ENCODE measurements at regions not wholly inside any gene's neighbourhood (a gene's known extent, or its start where the extent isn't known, plus 50 kb on each side); places are given as distances from the start of the nearest gene placed in this dataset.

DNA sequence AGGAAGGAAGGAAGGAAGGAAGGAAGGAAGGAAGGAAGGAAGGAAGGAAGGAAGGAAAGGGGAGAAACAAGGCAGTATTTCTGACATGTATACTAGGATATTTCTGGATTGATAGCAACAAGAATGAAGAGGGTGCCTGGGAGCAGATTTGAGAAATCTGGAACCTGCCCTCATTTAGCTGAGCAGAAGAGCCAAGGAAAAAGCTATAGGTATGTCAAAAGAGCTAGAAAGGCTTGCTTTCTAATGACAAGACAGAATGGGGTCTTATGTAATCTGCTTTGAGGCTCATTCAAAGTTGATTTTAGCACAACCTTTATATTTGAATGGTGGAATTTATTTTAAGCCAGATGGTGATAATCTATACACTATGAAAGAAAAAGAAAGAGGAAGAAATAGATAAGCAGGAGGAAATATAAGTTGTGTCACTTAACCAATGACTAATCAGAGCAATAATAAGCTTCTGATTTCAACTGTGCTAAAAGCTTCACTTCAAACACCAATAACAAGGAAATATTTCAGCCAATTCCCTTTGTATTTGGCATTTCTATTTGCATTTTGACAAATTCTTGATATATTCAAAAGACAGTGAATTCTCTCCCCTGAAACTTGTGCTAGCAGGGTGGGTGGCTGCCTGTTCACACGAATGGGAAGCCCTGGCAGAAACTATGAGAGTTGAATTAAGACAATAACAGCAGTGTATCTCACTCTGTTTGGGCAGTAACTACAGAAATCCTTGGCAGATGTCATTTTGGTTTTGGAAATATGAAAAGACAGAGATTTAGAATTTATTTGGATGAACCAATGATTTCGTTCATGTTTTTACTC is 76.3 kb upstream of the FLRT2 start:
- 59 to 69% (median 59%) methylated on average over 2 of the region's 2 CpGs for WGBS, 3 donors
- intact Hi-C loops (cut with DNase I) = no loop called here
- no peak for DNase-seq
- TF ChIP-seq, protein P1, sequence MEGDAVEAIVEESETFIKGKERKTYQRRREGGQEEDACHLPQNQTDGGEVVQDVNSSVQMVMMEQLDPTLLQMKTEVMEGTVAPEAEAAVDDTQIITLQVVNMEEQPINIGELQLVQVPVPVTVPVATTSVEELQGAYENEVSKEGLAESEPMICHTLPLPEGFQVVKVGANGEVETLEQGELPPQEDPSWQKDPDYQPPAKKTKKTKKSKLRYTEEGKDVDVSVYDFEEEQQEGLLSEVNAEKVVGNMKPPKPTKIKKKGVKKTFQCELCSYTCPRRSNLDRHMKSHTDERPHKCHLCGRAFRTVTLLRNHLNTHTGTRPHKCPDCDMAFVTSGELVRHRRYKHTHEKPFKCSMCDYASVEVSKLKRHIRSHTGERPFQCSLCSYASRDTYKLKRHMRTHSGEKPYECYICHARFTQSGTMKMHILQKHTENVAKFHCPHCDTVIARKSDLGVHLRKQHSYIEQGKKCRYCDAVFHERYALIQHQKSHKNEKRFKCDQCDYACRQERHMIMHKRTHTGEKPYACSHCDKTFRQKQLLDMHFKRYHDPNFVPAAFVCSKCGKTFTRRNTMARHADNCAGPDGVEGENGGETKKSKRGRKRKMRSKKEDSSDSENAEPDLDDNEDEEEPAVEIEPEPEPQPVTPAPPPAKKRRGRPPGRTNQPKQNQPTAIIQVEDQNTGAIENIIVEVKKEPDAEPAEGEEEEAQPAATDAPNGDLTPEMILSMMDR (IDR thresholded peaks at IDR 0.05) = no peak
- no peak for TF ChIP-seq EP300 (IDR thresholded peaks at IDR 0.05)
- no peak for TF ChIP-seq POLR2A (IDR thresholded peaks at IDR 0.05)
- Histone ChIP-seq H3K9me3 (no peaks in the 10 kb centered on the region), H3K27me3 (no peaks in the 10 kb centered on the region), H3K4me1 (ENCODE audit: insufficient read depth) (no peaks in the 10 kb centered on the region), H3K27ac (no peak overlapping the region), H3K36me3 (no peaks in the 10 kb centered on the region), H3K4me3 (no peak overlapping the region)

DNA sequence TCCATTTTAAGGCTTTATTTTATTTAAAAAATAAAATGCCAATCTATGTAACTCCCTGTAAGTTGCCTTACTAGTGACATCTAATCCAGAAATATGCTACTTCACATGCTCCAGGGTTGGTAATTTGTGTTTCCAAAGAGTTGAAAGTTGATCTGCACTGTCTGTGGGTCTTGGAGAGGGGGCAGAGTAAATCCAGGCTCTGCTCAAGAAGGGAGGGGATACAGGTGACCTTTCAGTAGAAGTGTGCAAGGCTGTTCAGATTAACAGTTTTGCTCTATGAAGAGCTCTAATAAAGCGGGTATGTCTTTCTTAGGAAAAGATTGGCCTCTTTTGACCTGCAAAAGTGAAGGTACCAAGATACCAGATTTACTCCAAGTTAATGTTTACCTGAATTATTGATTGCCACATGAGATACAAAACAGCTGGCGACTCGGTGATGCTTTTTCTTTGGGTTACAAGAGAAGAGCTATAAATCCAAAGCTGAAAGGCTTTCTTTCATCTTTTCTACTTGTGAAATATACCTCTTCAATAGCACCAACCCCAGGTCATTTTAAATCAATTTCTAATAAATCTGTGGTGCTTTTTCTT is 75.6 kb upstream of the FLRT2 start:
- Histone ChIP-seq H3K4me3 (no peak overlapping the region), H3K9me3 (no peaks in the 10 kb centered on the region), H3K27ac (no peak overlapping the region), H3K27me3 (no peaks in the 10 kb centered on the region), H3K4me1 (ENCODE audit: insufficient read depth) (no peaks in the 10 kb centered on the region), H3K36me3 (no peaks in the 10 kb centered on the region)
- DNase-seq = no peak
- TF ChIP-seq EP300 (IDR thresholded peaks at IDR 0.05) (no peak), POLR2A (IDR thresholded peaks at IDR 0.05) (no peak)
- TF ChIP-seq, protein P1 (IDR thresholded peaks at IDR 0.05) = no peak
- intact Hi-C loops (cut with DNase I) = no loop called here
- 91 to 97% (median 94%) methylated on average over 3 of the region's 3 CpGs for WGBS, 3 donors

DNA sequence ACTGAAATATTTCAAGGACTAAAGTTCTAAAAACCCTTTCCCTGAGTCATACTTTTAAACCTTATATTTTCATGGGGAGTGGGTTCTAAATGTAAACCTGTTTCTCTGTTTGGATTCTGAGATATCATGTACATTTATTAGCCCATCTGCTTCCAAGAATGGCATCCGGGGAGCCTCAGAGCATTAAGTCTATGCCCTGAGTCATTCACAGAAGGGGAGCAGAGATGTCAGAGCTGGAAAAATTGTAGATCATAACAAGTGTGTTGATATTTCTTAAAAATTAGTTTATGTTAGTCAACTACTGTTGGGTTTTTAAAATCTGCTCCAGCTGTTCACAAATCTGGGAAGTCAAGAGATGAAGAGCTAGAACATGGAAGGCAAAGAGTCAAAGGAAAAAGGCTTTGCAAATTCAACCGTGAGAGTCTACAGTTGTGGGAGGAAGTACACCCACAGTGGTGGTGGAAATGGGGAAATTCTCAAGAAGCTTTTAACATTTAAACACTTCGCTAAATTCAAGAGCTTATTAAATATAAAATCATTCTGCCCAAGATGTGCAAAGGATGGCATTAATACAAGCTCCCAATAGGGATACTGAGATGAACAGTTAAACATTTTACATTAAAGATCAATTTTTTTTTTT is 70.5 kb upstream of the FLRT2 start:
- H3K36me3 ChIP-seq = no peaks in the 10 kb centered on the region
- no peak for DNase-seq
- intact Hi-C loops (cut with DNase I) = no loop called here
- H3K9me3 ChIP-seq = no peaks in the 10 kb centered on the region
- H3K4me1 ChIP-seq (ENCODE audit: insufficient read depth) = no peaks in the 10 kb centered on the region
- WGBS, 3 donors = 54 to 66% (median 62%) methylated on average over 3 of the region's 3 CpGs
- no peak for TF ChIP-seq POLR2A (IDR thresholded peaks at IDR 0.05)
- TF ChIP-seq EP300 (IDR thresholded peaks at IDR 0.05) = no peak
- TF ChIP-seq, protein P1 (IDR thresholded peaks at IDR 0.05) = no peak
- H3K27ac ChIP-seq = no peak overlapping the region
- H3K4me3 ChIP-seq = no peak overlapping the region
- H3K27me3 ChIP-seq = no peaks in the 10 kb centered on the region

DNA sequence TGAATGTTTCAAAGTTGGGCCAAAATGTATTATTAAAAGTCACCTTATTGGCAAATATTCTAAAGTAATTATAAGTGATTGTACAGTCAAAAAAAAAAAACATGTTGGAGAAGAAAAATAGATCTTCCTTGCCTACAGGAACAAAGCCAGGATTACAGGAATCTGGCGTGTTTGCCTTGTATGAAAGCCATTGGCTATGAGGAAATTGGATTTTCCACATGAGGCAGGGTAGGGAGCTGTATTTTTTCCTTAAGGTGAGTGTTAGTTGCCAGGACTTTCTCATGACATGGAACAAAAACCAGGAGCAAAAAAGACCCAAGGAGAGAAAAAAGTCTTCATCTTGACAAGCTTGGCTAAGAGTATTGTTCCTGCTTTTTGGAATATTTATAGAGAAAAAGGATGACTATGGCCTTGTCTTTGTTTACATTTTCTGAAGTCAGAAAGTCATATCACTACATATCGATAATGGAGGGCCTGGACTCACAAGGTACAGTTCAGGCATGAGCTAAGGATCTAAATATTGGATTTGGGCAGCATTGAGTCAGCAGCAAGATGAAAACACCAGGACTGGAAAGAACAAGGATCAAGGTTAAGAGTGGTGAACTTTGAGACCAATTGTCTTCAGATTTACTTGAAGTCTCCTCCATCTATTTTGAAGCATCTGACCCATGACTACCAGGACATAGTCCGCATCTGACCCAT is 68.4 kb upstream of the FLRT2 start:
- H3K9me3 ChIP-seq = no peaks in the 10 kb centered on the region
- TF ChIP-seq, protein P1 (IDR thresholded peaks at IDR 0.05) = no peak
- no peak for TF ChIP-seq POLR2A (IDR thresholded peaks at IDR 0.05)
- no peak for TF ChIP-seq EP300 (IDR thresholded peaks at IDR 0.05)
- no peaks in the 10 kb centered on the region for H3K4me1 ChIP-seq (ENCODE audit: insufficient read depth)
- intact Hi-C loops (cut with DNase I) = no loop called here
- no peaks in the 10 kb centered on the region for H3K27me3 ChIP-seq
- 79 to 90% (median 79%) methylated on average over 3 of the region's 3 CpGs for WGBS, 3 donors
- no peak for DNase-seq
- no peak overlapping the region for H3K4me3 ChIP-seq
- no peaks in the 10 kb centered on the region for H3K36me3 ChIP-seq
- no peak overlapping the region for H3K27ac ChIP-seq

Measured in ovary (tissue), 7 donors.